ENCODE measurements at regions not wholly inside any gene's neighbourhood (a gene's known extent, or its start where the extent isn't known, plus 50 kb on each side); places are given as distances from the start of the nearest gene placed in this dataset.

GRCh38 chr6:85828973-85829372 is 186.3 kb upstream of the SYNCRIP start:
- no peak for TF ChIP-seq CTCF (IDR thresholded peaks at IDR 0.05)
- TF ChIP-seq POLR2A (IDR thresholded peaks at IDR 0.05), result no peak
